ENCODE measurements at regions not wholly inside any gene's neighbourhood (a gene's known extent, or its start where the extent isn't known, plus 50 kb on each side); places are given as distances from the start of the nearest gene placed in this dataset.

- TF ChIP-seq CTCF (IDR thresholded peaks at IDR 0.05; ENCODE audit: insufficient read depth, low read depth, low read length): no peak
- CTCF ChIA-PET: no interaction called here
- DNase-seq (ENCODE audit: low read depth): no peak
- no peak overlapping the region for H3K4me3 ChIP-seq (ENCODE audit: low read depth, low read length)
- no peaks in the 10 kb centered on the region for H3K36me3 ChIP-seq (ENCODE audit: control insufficient read depth, insufficient read depth, low read length)
- no peaks in the 10 kb centered on the region for H3K27me3 ChIP-seq (ENCODE audit: control insufficient read depth, insufficient read depth, low read length)
- POLR2A ChIA-PET: no interaction called here
These were observed 764.2 kb downstream of the BRD1 start for GRCh38 chr22:49063545-49063890.

- no peaks in the 10 kb centered on the region for H3K27me3 ChIP-seq (ENCODE audit: control insufficient read depth, insufficient read depth, low read length)
- no peak for TF ChIP-seq CTCF (IDR thresholded peaks at IDR 0.05; ENCODE audit: insufficient read depth, low read depth, low read length)
- POLR2A ChIA-PET: no interaction called here
- H3K36me3 ChIP-seq (ENCODE audit: control insufficient read depth, insufficient read depth, low read length): no peaks in the 10 kb centered on the region
- CTCF ChIA-PET: no interaction called here
- H3K4me3 ChIP-seq (ENCODE audit: low read depth, low read length): no peak overlapping the region
- no peak for DNase-seq (ENCODE audit: low read depth)
These were observed 764.7 kb downstream of the BRD1 start for GRCh38 chr22:49062802-49063544.

GRCh38 chr22:49062155-49062801 lies 765.4 kb downstream of the BRD1 start:
- ChIA-PET CTCF (no interaction called here), POLR2A (no interaction called here)
- H3K4me3 ChIP-seq (ENCODE audit: low read depth, low read length): no peak overlapping the region
- no peaks in the 10 kb centered on the region for H3K27me3 ChIP-seq (ENCODE audit: control insufficient read depth, insufficient read depth, low read length)
- no peak for TF ChIP-seq CTCF (IDR thresholded peaks at IDR 0.05; ENCODE audit: insufficient read depth, low read depth, low read length)
- H3K36me3 ChIP-seq (ENCODE audit: control insufficient read depth, insufficient read depth, low read length): no peaks in the 10 kb centered on the region
- no peak for DNase-seq (ENCODE audit: low read depth)

GRCh38 chr22:49057910-49058309 lies 769.8 kb downstream of the BRD1 start:
- Histone ChIP-seq H3K36me3 (ENCODE audit: control insufficient read depth, insufficient read depth, low read length) (no peaks in the 10 kb centered on the region), H3K27me3 (ENCODE audit: control insufficient read depth, insufficient read depth, low read length) (no peaks in the 10 kb centered on the region), H3K4me3 (ENCODE audit: low read depth, low read length) (no peak overlapping the region)
- CTCF ChIA-PET: no interaction called here
- DNase-seq (ENCODE audit: low read depth): no peak
- TF ChIP-seq CTCF (IDR thresholded peaks at IDR 0.05; ENCODE audit: insufficient read depth, low read depth, low read length): no peak
- POLR2A ChIA-PET: no interaction called here

GRCh38 chr22:49056301-49056700 lies 771.4 kb downstream of the BRD1 start:
- ChIA-PET CTCF (no interaction called here), POLR2A (no interaction called here)
- Histone ChIP-seq H3K27me3 (ENCODE audit: control insufficient read depth, insufficient read depth, low read length) (no peaks in the 10 kb centered on the region), H3K36me3 (ENCODE audit: control insufficient read depth, insufficient read depth, low read length) (no peaks in the 10 kb centered on the region), H3K4me3 (ENCODE audit: low read depth, low read length) (no peak overlapping the region)
- DNase-seq (ENCODE audit: low read depth): no peak
- TF ChIP-seq CTCF (IDR thresholded peaks at IDR 0.05; ENCODE audit: insufficient read depth, low read depth, low read length): no peak

All from BJ (cell line).